ENCODE measurements at regions not wholly inside any gene's neighbourhood (a gene's known extent, or its start where the extent isn't known, plus 50 kb on each side); places are given as distances from the start of the nearest gene placed in this dataset.

DNA sequence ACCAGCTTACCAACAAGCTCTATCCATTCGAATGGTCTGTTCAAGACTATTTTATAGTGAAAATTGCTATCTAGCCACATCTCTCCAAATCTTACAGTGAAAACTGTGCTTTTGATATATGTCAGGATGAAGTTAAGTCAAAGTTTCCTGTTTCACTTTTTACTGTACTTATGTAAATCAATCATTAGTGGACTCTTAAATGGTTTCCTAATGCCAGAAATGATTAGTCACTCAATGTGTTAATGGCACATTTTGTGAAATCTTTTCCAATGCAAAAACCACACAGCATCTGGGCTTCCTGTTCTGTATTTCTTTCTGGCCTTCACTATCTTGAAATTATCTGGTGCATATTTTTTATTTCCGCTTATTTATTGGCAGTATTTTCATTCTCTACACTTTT, 87.3 kb upstream of the STEAP1B start:
- WGBS, 2 donors: 77 to 80% methylated on average over 2 of the region's 2 CpGs
- DNase-seq: no peak
- H3K36me3 ChIP-seq (ENCODE audit: low read depth, missing control alignments): no peaks in the 10 kb centered on the region
- intact Hi-C loops (cut with DNase I; ENCODE audit: low total_unique reads): no loop called here
- no peaks in the 10 kb centered on the region for H3K9me3 ChIP-seq
- H3K27me3 ChIP-seq: no peaks in the 10 kb centered on the region
- TF ChIP-seq CTCF (IDR thresholded peaks at IDR 0.05) (no peak), POLR2A (IDR thresholded peaks at IDR 0.05) (no peak)
- H3K27ac ChIP-seq: no peak overlapping the region
- no peak overlapping the region for H3K4me3 ChIP-seq
- H3K4me1 ChIP-seq: peaks cover 4% of the 10 kb centered on the region

DNA sequence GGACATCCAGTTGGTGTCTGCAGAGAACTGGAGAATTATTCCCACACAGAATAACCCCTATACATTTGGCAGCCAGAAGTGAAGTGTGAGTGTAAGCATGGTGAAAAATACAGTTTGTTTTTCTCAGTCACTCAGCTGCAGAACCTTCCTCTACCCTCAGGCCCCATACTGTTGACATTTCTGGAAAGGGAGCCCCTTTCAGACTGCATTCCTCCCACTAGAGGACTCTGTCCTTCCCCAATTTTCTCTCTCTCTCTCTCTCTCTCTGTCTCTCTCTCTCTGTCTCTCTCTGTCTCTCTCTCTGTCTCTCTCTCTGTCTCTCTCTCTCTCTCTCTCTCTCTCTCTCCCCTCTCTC, 86.8 kb upstream of the STEAP1B start:
- Histone ChIP-seq H3K9me3 (no peaks in the 10 kb centered on the region), H3K4me1 (peaks cover 4% of the 10 kb centered on the region), H3K4me3 (no peak overlapping the region), H3K27me3 (no peaks in the 10 kb centered on the region), H3K27ac (no peak overlapping the region), H3K36me3 (ENCODE audit: low read depth, missing control alignments) (no peaks in the 10 kb centered on the region)
- no peak for TF ChIP-seq CTCF (IDR thresholded peaks at IDR 0.05)
- TF ChIP-seq POLR2A (IDR thresholded peaks at IDR 0.05): no peak
- no peak for DNase-seq
- intact Hi-C loops (cut with DNase I; ENCODE audit: low total_unique reads): no loop called here

- no peak for DNase-seq
- Histone ChIP-seq H3K27ac (no peak overlapping the region), H3K36me3 (ENCODE audit: low read depth, missing control alignments) (no peaks in the 10 kb centered on the region), H3K4me3 (no peak overlapping the region), H3K9me3 (no peaks in the 10 kb centered on the region), H3K4me1 (peaks cover 4% of the 10 kb centered on the region), H3K27me3 (no peaks in the 10 kb centered on the region)
- intact Hi-C loops (cut with DNase I; ENCODE audit: low total_unique reads): no loop called here
- TF ChIP-seq POLR2A (IDR thresholded peaks at IDR 0.05): no peak
- no peak for TF ChIP-seq CTCF (IDR thresholded peaks at IDR 0.05)
- WGBS, 2 donors: 78 to 87% methylated on average over 5 of the region's 5 CpGs
Measured at GRCh38 chr7:22586101-22586785, 86.3 kb upstream of the STEAP1B start.

DNA sequence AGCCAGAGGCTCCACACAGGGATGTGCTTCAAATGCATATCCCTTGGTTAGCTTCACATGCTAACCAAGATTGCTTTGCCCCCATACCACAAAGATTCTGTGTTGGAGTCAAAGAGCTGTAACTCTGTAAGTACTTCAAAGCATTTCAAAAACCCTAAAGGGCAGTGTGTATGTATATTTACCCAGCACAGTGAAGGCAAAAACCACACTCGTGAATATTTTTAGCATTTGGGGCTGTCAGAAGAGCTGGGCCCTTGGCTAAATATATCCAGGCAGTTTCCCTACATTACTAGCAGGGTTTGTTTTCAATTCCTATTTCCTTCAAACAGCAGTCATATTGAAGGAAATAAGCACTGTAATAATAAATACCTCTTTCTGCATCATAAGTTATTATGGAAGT, 84.2 kb upstream of the STEAP1B start:
- no peaks in the 10 kb centered on the region for H3K36me3 ChIP-seq (ENCODE audit: low read depth, missing control alignments)
- H3K4me3 ChIP-seq: no peak overlapping the region
- DNase-seq: no peak
- 84 to 86% methylated on average over 1 of the region's 1 CpG for WGBS, 2 donors
- TF ChIP-seq POLR2A (IDR thresholded peaks at IDR 0.05) (no peak), CTCF (IDR thresholded peaks at IDR 0.05) (no peak)
- H3K27ac ChIP-seq: no peak overlapping the region
- intact Hi-C loops (cut with DNase I; ENCODE audit: low total_unique reads): no loop called here
- no peaks in the 10 kb centered on the region for H3K9me3 ChIP-seq
- H3K27me3 ChIP-seq: no peaks in the 10 kb centered on the region
- H3K4me1 ChIP-seq: no peaks in the 10 kb centered on the region

DNA sequence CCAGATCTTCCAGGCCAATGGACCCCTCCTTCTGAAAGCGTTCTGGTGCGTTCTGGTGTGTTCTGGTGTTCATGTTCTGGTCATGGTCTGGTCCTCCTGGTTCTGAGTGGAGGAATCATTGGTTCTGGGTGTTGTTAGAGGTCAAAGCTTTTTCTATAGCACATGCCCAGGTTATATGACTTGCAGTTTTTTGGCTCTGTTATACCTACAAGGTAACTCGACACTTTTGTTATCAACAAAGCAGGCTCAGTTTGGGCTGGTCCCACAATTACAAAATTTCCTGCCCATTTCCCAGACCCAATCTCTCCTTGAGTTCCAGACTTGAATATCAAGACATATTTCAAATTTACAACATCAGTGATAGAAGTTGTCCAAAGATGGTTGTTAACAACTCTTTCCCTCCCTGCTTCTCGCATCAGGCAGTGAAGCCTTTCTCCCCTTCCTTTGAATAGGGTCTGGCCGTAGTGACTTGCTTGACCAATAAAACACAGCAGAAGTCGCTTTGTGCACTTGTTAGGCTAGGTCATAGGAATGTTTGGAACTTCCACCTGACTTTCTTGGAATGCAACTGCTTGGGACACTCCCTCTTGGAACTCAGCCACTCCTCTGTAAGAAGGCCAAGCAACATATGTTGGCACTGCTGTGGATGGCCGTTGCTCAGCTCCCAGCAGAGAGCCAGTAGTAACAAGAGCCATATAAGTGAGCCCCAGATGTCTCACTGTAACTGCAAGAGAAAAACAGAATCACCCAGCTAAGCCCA, 83.1 kb upstream of the STEAP1B start:
- Histone ChIP-seq H3K4me3 (no peak overlapping the region), H3K36me3 (ENCODE audit: low read depth, missing control alignments) (no peaks in the 10 kb centered on the region), H3K9me3 (no peaks in the 10 kb centered on the region), H3K27me3 (no peaks in the 10 kb centered on the region), H3K27ac (no peak overlapping the region), H3K4me1 (no peaks in the 10 kb centered on the region)
- whole genome bisulfite sequencing, 2 donors: 69 to 75% methylated on average over 6 to 7 of the region's 7 CpGs
- intact Hi-C loops (cut with DNase I; ENCODE audit: low total_unique reads): no loop called here
- TF ChIP-seq POLR2A (IDR thresholded peaks at IDR 0.05) (no peak), CTCF (IDR thresholded peaks at IDR 0.05) (no peak)
- no peak for DNase-seq
